K562 (cell line): ENCODE measurements at regions not wholly inside any gene's neighbourhood (a gene's known extent, or its start where the extent isn't known, plus 50 kb on each side); places are given as distances from the start of the nearest gene placed in this dataset.
A peak's percentile ranks its signal among the peaks of the same experiment; 100 is the strongest.

Experiments used
- CTCFL ChIP-seq: IDR thresholded peaks from 2 replicates; pipeline ENCODE4 v1.6.1; 2011; ENCODE audit warnings: borderline replicate concordance, low read depth, mild to moderate bottlenecking, moderate library complexity, low read length; ENCODE audit not compliant: insufficient read depth, poor library complexity, severe bottlenecking
- DACH1 ChIP-seq: fragments of 450-650 bp; IDR thresholded peaks from 2 replicates; pipeline ENCODE4 v1.6.1; 2018; ENCODE audit not compliant: partially characterized antibody
- EP400 ChIP-seq: fragments of 450-650 bp; IDR thresholded peaks from 2 replicates; pipeline ENCODE4 v1.6.1; 2017; ENCODE audit warnings: antibody characterized with exemption, mild to moderate bottlenecking, moderate library complexity
- FOXJ2 ChIP-seq: fragments of 200-800 bp; sonication (Bioruptor generic); IDR thresholded peaks from 2 replicates; pipeline ENCODE4 v1.6.1; 2016; ENCODE audit warnings: missing genetic modification characterization, missing compliant biosample characterization
- GABPA ChIP-seq: fragments of 200-800 bp; sonication (Bioruptor generic); conservative IDR thresholded peaks from 2 replicates; pipeline ENCODE4 v1.6.1; 2016; ENCODE audit warnings: low read depth, missing genetic modification characterization, missing compliant biosample characterization
- HDAC2 ChIP-seq: fragments of 450-650 bp; IDR thresholded peaks from 2 replicates; pipeline ENCODE4 v1.6.1; 2016; ENCODE audit warnings: mild to moderate bottlenecking
- HLTF ChIP-seq: fragments of 450-650 bp; IDR thresholded peaks from 2 replicates; pipeline ENCODE4 v1.6.1; 2016
- UBTF ChIP-seq, 2 experiments: IDR thresholded peaks; 2 replicates each; pipeline ENCODE4 v1.6.1; 2012; ENCODE audit warnings: improper control_type of control experiment in 2 of 2, low read depth in 2 of 2, low read length in 2 of 2, borderline replicate concordance in 1 of 2
- ZMIZ1 ChIP-seq, 2 experiments: fragments of 150-350 bp in 1 of 2; IDR thresholded peaks; 2 replicates each; pipeline ENCODE4 v1.6.1; 2012 to 2016; ENCODE audit warnings: low read depth in 2 of 2, low read length in 2 of 2, mild to moderate bottlenecking in 1 of 2, moderate library complexity in 1 of 2
- ZNF507 ChIP-seq: conservative IDR thresholded peaks from 2 replicates; pipeline ENCODE4 v1.6.1; 2017; ENCODE audit warnings: missing genetic modification characterization, missing compliant biosample characterization
- ZNF696 ChIP-seq: fragments of 250-450 bp; sonication (Bioruptor Pico); conservative IDR thresholded peaks from 2 replicates; pipeline ENCODE4 v1.4.0; 2020; ENCODE audit warnings: mild to moderate bottlenecking, moderate library complexity
- TF ChIP-seq, protein P1 (sequence below), 2 experiments: fragments of 450-650 bp in 1 of 2; IDR thresholded peaks; 2 replicates each; pipeline ENCODE4 v1.6.1; 2011 to 2017; ENCODE audit warnings: low read depth in 2 of 2, antibody characterized with exemption in 1 of 2, borderline replicate concordance in 1 of 2, low read length in 1 of 2, mild to moderate bottlenecking in 1 of 2, mixed read lengths in 1 of 2; ENCODE audit not compliant: control insufficient read depth in 1 of 2
- TF ChIP-seq, protein P2 (sequence below): fragments of 250-450 bp; sonication (Bioruptor Pico); IDR thresholded peaks from 2 replicates; pipeline ENCODE4 v1.8.0; 2022; ENCODE audit warnings: inconsistent platforms, mild to moderate bottlenecking, moderate library complexity, borderline replicate concordance

DNA sequence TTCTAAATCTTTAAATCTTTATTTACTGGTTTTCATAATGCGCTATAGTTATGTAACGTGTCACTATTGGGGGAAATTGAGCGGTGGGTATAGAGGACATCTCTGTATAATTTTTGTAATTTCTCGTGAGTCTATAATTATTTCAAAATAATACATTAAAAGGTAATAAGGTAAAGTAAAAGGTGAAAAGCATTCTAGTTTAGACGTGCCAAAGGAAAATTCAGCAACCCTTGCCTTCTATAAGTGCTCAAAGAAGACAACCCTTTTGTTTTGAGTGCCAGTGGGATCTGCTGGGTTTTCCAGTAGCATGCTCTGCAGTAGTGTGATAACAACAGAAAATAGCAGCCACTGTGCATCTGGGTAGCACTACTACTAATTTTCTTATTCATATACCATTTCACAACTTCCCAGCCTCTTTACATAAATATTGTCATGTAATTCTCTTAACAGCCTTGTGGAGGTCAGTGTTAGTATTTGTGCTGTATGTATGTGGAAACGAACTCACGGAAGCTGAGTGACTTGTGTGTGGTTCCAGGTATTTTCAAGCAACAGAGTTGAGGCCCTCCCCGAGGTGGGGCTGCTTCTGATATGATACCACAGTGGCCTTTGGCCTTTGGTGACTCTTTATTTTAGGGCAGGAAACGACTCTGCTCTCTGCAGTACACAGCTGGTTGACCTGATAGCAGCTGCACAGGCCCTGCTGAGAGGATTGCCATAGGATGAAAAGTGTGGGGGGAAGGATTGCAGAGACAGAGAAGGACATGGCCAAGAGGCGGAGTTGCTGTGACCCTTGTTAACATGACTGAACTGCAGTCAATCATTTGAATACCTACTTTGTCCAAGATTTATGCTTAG lies 104.5 kb downstream of the TDRD15 start (continued):
- TF ChIP-seq CTCFL (no peak), DACH1 (peak; percentile 67), ZNF696 (CRISPR knock-in tag) (no peak), EP400 (no peak), UBTF (IDR thresholded peaks at IDR 0.05; ENCODE audit: borderline replicate concordance in 1 of 2, low read depth in 2 of 2, low read length in 2 of 2) (no peak), ZMIZ1 (IDR thresholded peaks at IDR 0.05; ENCODE audit: low read depth in 2 of 2, low read length in 2 of 2) (peak in 1 of 2 experiments; percentile 72; a peak in 1 of 4 replicates), GABPA (peak; percentile 48), FOXJ2 (no peak), HDAC2 (peak; percentile 69; the same call in 1 of the 2 replicates), HLTF (no peak), ZNF507 (tag) (no peak)
- TF ChIP-seq, protein P1, sequence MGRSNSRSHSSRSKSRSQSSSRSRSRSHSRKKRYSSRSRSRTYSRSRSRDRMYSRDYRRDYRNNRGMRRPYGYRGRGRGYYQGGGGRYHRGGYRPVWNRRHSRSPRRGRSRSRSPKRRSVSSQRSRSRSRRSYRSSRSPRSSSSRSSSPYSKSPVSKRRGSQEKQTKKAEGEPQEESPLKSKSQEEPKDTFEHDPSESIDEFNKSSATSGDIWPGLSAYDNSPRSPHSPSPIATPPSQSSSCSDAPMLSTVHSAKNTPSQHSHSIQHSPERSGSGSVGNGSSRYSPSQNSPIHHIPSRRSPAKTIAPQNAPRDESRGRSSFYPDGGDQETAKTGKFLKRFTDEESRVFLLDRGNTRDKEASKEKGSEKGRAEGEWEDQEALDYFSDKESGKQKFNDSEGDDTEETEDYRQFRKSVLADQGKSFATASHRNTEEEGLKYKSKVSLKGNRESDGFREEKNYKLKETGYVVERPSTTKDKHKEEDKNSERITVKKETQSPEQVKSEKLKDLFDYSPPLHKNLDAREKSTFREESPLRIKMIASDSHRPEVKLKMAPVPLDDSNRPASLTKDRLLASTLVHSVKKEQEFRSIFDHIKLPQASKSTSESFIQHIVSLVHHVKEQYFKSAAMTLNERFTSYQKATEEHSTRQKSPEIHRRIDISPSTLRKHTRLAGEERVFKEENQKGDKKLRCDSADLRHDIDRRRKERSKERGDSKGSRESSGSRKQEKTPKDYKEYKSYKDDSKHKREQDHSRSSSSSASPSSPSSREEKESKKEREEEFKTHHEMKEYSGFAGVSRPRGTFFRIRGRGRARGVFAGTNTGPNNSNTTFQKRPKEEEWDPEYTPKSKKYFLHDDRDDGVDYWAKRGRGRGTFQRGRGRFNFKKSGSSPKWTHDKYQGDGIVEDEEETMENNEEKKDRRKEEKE (IDR thresholded peaks at IDR 0.05; ENCODE audit: borderline replicate concordance in 1 of 2, control insufficient read depth in 1 of 2, low read depth in 2 of 2, low read length in 1 of 2) = 0 out of 4 replicates have a peak, but pooled peaks of 1 of the 2 experiments have one; percentile 53
- TF ChIP-seq, protein P2, sequence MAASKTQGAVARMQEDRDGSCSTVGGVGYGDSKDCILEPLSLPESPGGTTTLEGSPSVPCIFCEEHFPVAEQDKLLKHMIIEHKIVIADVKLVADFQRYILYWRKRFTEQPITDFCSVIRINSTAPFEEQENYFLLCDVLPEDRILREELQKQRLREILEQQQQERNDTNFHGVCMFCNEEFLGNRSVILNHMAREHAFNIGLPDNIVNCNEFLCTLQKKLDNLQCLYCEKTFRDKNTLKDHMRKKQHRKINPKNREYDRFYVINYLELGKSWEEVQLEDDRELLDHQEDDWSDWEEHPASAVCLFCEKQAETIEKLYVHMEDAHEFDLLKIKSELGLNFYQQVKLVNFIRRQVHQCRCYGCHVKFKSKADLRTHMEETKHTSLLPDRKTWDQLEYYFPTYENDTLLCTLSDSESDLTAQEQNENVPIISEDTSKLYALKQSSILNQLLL (CRISPR knock-in tag) = no peak
